GM18505 (cell line): ENCODE measurements at regions not wholly inside any gene's neighbourhood (a gene's known extent, or its start where the extent isn't known, plus 50 kb on each side); places are given as distances from the start of the nearest gene placed in this dataset.
A peak's percentile ranks its signal among the peaks of the same experiment; 100 is the strongest.

Source experiments
- ATAC-seq: cut with Tn5 transposase; IDR thresholded peaks from one replicate; pipeline ENCODE4 v1.9.1; 2021; ENCODE audit not compliant: unreplicated experiment
- POLR2A ChIP-seq: IDR thresholded peaks from 4 replicates; pipeline ENCODE4 v1.6.1; 2011; ENCODE audit warnings: borderline replicate concordance; ENCODE audit not compliant: insufficient read depth, insufficient read length; ENCODE audit errors: extremely low read depth

- no peak for ATAC-seq
These were observed 104.3 kb upstream of the ID2 start for GRCh38 chr2:8577573-8577972.

DNA sequence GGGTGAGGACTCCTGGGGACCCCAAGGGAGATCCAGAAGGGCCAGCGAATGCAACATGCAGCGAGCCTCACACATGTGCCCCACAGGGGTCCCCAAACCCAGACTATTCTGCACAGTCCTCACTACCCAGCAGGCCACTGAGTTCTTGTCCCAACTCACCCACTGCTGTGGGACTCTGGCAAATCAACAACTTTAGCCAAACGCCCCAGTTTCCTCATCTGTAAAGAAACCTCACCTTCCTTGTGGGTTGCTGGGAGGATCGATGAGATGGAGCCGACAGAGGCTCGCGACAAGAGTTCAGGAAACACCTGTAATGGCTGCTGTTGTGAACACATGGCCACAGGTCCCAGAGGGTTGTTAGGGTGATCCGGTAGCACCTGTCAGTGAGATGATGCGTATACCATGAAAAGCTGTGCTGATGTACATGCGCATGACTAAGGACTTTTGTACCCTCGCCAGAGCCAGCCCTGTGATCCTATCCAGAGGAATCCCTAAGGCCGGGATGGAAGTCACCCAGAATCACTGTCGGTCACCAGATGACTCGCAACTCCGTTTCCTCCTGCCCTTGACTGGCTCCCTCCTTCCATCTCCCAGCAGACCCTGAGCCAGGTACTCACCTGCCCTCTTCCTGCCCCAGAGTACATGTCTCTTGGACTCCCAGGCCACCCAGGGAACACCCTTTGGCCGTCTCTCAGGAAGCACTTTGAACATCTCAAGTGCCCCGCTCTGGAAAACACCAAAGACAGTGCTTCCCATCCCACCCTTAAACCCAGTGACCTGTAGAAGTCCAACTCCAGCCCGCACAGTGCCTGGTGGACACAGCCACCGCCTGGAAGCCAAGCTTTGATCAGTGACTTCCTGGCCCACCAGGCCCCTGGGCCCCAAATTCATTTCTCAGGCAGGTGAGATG, 103.3 kb upstream of the ID2 start:
- no peak for ATAC-seq
- TF ChIP-seq POLR2A, result no peak

More at GRCh38 chr2:8577573-8577972, 104.3 kb upstream of the ID2 start:
- no peak for TF ChIP-seq POLR2A

DNA sequence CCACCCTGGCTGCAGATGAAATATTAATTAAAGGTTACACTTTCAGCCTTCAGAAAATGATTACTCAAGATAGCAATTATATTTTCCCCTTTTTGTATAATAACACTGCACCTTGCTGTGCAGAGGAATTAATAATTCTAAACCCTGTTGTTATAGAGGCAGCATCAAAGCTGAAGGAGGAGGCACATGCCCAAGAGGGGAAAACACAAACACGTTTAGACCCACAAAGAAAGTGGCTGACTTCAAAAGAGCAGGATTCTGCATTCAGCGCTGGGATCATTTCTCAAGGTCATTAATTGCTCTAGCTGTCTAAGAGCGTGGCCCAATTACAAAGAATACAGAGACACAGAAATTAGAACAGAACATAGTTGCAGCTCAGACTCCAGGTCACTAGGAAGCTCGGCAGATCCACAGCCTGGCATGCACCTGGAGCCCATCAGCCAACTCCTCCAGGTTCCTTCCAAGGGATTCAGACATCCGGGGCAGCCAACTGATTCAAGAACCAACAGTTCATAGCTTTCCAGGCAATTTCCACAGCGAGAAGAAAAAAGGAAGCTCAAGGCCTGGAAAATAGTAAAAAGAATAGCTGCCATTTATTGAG, 102.3 kb upstream of the ID2 start:
- TF ChIP-seq POLR2A, result no peak
- ATAC-seq, result no peak

DNA sequence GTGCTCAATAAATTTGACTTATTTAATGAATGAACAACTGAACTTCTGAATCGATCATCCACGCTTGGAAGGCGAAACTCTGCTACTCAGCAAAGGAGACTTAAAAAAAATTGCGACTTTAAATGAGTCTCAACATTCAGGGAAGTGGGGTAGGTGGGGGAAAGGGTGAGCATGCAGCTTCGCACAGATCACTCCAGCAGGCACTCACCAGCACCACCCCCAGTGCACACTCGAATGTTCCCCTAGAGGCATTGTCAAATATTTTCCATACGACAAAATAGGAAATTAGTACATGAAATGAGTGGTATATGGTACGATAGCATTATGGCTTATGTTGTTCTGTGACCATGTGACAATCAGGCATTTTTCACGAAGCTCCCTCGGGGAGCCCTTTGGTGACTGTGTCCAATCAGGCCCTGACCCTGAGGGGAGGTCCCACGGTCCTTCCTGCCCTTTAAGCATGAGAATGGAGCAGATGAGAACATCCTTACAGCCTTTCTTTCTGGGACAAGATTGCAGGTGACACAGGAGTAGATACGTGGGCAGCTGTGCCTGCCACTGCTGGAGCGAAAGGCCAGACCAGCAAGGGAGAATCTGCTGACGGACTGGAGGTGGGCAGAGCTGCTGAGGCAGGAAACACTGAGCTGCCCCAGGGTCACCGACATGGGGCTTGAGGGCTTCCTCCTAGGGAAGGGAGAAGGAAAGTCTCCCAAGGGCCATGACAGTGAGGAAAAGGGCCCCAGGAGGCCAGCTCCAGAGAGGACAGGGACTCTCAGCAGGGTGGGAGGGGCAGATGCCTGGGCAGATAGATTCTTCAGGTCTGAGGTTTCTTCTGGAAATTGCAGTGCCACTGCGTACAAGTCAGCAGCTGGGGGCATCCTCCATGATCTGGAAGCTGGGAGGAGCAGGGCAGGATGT, 101.3 kb upstream of the ID2 start:
- no peak for TF ChIP-seq POLR2A
- no peak for ATAC-seq

DNA sequence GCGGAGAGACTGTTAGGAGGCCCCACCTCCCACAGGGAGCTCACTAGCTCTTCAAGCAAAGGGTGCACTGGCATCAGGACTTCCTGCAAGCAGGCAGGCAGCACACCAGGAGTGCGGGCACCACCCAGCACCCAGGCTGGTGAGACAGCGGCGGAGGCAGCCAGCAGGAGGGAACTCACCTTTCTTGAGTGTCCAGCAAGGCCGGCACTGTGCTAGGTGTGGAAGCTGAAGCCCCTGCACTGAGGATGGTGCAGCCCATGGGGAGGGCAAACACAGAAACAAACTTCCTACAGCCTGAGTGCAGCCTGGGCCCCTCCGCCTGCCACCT, 100.7 kb upstream of the ID2 start:
- no peak for ATAC-seq
- TF ChIP-seq POLR2A, result no peak

GRCh38 chr2:8581601-8582041, 100.2 kb upstream of the ID2 start:
- no peak for TF ChIP-seq POLR2A
- no peak for ATAC-seq

DNA sequence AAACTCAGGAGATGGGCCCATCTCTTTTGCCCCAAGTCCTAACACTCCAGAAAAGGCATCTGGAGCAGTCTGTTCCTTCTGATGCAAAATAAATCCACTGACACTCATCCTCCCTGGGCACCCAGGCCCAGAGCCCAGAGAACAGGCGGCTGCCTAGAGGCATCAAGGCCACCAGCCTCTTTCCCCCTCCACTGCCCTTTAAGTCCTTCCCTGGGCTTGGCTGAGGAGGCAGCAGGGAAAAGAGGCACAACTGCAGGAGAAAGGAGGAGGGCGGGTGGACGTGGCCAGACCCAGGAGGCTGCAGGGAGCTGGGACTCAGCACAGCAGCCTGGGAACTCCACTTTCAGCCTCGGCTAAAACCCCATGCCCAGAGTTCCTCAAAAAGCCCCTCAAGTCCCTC, 99.7 kb upstream of the ID2 start:
- ATAC-seq, result no peak
- no peak for TF ChIP-seq POLR2A

DNA sequence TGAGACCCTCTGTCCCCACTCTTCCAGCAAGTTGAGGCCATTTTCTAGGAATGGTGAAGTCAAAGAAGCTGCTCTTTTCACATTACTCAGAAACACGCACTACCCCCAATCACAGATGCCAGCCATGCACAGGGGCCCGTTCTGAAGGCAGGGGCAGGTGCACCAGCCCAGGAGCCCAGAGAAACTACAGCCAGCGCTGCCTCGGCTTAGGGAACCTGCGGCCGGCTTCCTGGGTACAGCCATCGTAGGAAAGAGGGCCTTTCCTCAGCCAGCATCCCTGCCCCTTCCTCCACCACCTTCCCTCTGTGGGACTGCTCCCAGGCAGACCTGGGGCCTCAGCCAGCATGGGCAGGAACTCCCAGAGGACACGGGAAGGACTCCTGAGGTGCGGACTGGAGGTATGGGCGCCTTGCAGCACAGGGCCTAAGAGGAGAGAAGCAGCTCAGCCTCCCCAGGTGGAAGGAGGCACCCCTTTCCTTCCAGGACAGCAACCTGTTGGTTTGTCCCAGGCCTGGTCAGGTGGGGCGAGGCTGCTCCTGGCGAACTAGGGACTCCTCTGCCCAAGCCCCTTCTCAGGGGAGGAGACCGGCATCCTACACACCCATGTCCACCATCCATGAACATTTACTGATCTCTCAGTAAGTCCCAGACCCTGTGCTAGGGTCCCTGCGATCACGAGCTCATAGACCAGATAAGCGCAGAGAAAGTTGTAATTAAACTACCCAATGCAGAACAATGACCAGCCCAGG, 99.0 kb upstream of the ID2 start:
- ATAC-seq, result no peak
- TF ChIP-seq POLR2A, result no peak

- TF ChIP-seq POLR2A, result no peak
- peak; percentile 80 for ATAC-seq
These were observed 98.3 kb upstream of the ID2 start for GRCh38 chr2:8583400-8584173.

DNA sequence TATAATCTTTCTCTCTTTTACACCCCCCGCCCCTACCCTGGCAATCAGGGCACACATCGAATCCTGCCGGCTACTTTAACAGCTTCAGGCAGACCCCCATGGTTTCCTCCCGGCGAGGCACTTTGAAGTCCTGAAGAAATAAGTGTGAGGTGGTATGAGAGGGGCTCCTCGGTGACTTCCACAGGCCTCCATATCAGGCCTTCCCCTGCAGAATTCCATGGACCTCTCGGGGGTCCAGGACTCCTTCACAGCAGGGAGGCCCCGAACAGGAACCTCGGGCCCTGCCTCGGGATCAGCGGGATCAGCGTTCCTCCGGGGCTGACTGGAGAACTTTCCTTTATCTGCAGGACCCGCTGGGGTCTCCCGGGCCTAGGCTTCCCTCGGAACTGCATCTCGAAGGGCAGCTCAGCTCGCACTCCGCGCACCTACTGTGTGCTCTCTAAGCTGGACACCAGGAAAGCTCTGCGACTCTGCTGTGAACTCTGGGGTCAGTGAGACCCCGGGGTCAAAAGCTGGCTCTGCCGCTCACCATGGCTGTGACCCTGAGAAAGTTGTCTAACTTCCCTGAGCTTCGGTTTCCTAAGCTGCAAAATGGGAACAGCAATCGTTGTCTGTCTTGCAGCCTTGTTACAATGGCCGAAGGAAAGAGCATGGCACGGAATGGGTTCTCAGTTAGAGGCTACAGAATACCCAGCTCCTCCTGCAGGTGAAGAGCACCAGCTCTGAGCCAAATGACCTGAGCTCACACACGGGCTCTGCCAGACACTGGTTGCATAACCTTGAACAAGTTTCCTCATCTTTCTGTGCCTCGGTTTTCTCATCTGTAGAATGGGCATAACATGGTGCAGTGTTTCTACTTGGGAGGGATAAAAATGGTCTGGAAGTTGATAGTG, 97.4 kb upstream of the ID2 start:
- ATAC-seq, result no peak
- no peak for TF ChIP-seq POLR2A

DNA sequence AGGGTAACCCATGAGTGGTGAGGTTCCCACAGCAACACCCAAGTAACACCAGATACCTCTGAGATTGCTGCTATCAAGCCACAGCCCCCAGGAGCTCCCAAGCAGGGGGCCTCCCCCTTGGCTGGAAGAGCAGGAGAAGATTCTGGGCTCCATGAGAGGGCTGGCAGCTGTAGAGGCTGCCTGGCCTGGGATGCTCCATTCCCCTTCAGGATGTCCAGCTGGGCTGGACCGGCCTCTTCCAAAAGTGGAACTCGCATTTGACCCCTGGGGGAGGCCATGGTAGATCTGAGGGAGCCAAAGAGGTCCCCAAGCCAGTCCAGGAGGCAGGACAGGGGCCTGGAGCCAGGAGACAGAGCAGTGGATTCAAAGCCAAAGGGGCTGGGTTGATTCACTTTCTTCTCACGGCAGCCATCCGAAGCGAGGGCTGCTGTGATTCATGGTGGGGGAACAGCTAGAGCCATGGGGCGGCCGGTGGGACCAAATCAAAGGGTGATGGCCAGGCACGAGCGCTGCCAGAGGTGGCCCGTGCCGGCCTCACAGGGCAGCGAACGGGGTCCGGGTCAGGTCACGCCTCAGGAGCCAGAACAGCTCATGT, 95.3 kb upstream of the ID2 start:
- no peak for ATAC-seq
- no peak for TF ChIP-seq POLR2A
